GM23338 (cell line): ENCODE measurements at regions not wholly inside any gene's neighbourhood (a gene's known extent, or its start where the extent isn't known, plus 50 kb on each side); places are given as distances from the start of the nearest gene placed in this dataset.

Experiments
- ATAC-seq: fragments of 200-7000 bp; cut with Tn5 transposase; 3 replicates; pipeline ENCODE4 v1.9.1; 2020
- DNase-seq: peaks from one replicate; pipeline ENCODE4 v3.0.0-alpha.2; 2015; ENCODE audit warnings: low spot score
- H2AFZ ChIP-seq: fragments of 200-600 bp; sonication (generic); 2 replicates; pipeline ENCODE4 v1.8.0; 2016; ENCODE audit warnings: antibody characterized with exemption, mild to moderate bottlenecking, moderate library complexity
- H3F3A ChIP-seq: fragments of 200-600 bp; sonication (generic); replicated peaks from 2 replicates; pipeline ENCODE4 v1.8.0; 2017; ENCODE audit warnings: antibody characterized with exemption, mixed run types, low read depth
- H3K27ac ChIP-seq: fragments of 200-600 bp; sonication (generic); 2 replicates; pipeline ENCODE4 v1.6.1; 2016; ENCODE audit warnings: low read depth
- H3K27me3 ChIP-seq: fragments of 200-600 bp; sonication (generic); 2 replicates; pipeline ENCODE4 v1.8.0; 2016; ENCODE audit warnings: mild to moderate bottlenecking, mixed run types, moderate library complexity; ENCODE audit not compliant: insufficient read depth
- H3K36me3 ChIP-seq: fragments of 200-600 bp; sonication (generic); 2 replicates; pipeline ENCODE4 v1.8.0; 2016; ENCODE audit warnings: mild to moderate bottlenecking; ENCODE audit not compliant: insufficient read depth
- H3K4me1 ChIP-seq: fragments of 200-600 bp; sonication (generic); 2 replicates; pipeline ENCODE4 v1.8.0; 2016; ENCODE audit warnings: mild to moderate bottlenecking, moderate library complexity; ENCODE audit not compliant: insufficient read depth
- H3K4me2 ChIP-seq: fragments of 200-600 bp; sonication (generic); 2 replicates; pipeline ENCODE4 v1.7.1; 2017; ENCODE audit warnings: mixed run types
- H3K4me3 ChIP-seq: fragments of 200-600 bp; sonication (generic); 2 replicates; pipeline ENCODE4 v1.6.1; 2016; ENCODE audit warnings: mixed run types
- H3K79me2 ChIP-seq: fragments of 200-600 bp; sonication (generic); replicated peaks from 2 replicates; pipeline ENCODE4 v1.8.0; 2017; ENCODE audit warnings: mild to moderate bottlenecking; ENCODE audit not compliant: insufficient read depth
- H3K9me2 ChIP-seq: fragments of 200-600 bp; sonication (generic); 2 replicates; pipeline ENCODE4 v1.8.0; 2017; ENCODE audit not compliant: insufficient read depth
- H4K20me1 ChIP-seq: fragments of 200-600 bp; sonication (generic); replicated peaks from 2 replicates; pipeline ENCODE4 v1.8.0; 2017; ENCODE audit warnings: mild to moderate bottlenecking; ENCODE audit not compliant: insufficient read depth
- H3K27ac Mint-ChIP-seq: 2 replicates; pipeline ENCODE4 v1.8.0; 2020; ENCODE audit warnings: inconsistent platforms, mild to moderate bottlenecking, moderate library complexity, mixed read lengths
- H3K27me3 Mint-ChIP-seq: 3 replicates; pipeline ENCODE4 v1.8.0; 2022; ENCODE audit warnings: low read depth, mild to moderate bottlenecking, moderate library complexity, mixed read lengths, inconsistent platforms; ENCODE audit not compliant: insufficient read depth, poor library complexity
- H3K36me3 Mint-ChIP-seq: 3 replicates; pipeline ENCODE4 v1.8.0; 2021; ENCODE audit warnings: low read depth, mild to moderate bottlenecking, inconsistent platforms, moderate library complexity, mixed read lengths
- H3K4me1 Mint-ChIP-seq: 3 replicates; pipeline ENCODE4 v1.8.0; 2020; ENCODE audit warnings: mild to moderate bottlenecking, inconsistent platforms, mixed read lengths
- H3K4me3 Mint-ChIP-seq: 3 replicates; pipeline ENCODE4 v1.8.0; 2021; ENCODE audit warnings: moderate library complexity, mild to moderate bottlenecking, inconsistent platforms, mixed read lengths
- H3K9me3 Mint-ChIP-seq: 3 replicates; pipeline ENCODE4 v1.8.0; 2020; ENCODE audit warnings: moderate library complexity, mild to moderate bottlenecking, inconsistent platforms, mixed read lengths
- CREB1 ChIP-seq: fragments of 250-450 bp; sonication (Bioruptor Pico); IDR thresholded peaks from 2 replicates; pipeline ENCODE4 v1.5.0; 2020; ENCODE audit warnings: low read depth, mild to moderate bottlenecking, moderate library complexity
- CTCF ChIP-seq, 2 experiments: fragments of 200-600 bp in 1 of 2; sonication (generic) in 1 of 2; conservative IDR thresholded peaks; 2 replicates each; pipeline versions ENCODE4 v1.5.1 to v1.6.1; 2016 to 2017; ENCODE audit warnings: antibody characterized with exemption in 2 of 2, low read depth in 2 of 2, mild to moderate bottlenecking in 2 of 2, moderate library complexity in 1 of 2
- EZH2 ChIP-seq: fragments of 200-600 bp; sonication (generic); IDR thresholded peaks from one replicate; pipeline ENCODE4 v1.8.0; 2017; ENCODE audit warnings: antibody characterized with exemption, mild to moderate bottlenecking, low read depth; ENCODE audit not compliant: unreplicated experiment
- JUNB ChIP-seq: IDR thresholded peaks from one replicate; pipeline ENCODE4 v1.6.1; 2016; ENCODE audit warnings: antibody characterized with exemption; ENCODE audit not compliant: unreplicated experiment
- NANOG ChIP-seq: IDR thresholded peaks from 2 replicates; pipeline ENCODE4 v1.6.1; 2016; ENCODE audit warnings: antibody characterized with exemption, borderline replicate concordance
- POLR2AphosphoS5 ChIP-seq: IDR thresholded peaks from 2 replicates; pipeline ENCODE4 v1.6.1; 2016; ENCODE audit warnings: antibody characterized with exemption, low read depth
- ZNF114 ChIP-seq: fragments of 250-450 bp; sonication (Bioruptor Pico); IDR thresholded peaks from 2 replicates; pipeline ENCODE4 v1.5.0; 2020; ENCODE audit warnings: mild to moderate bottlenecking, moderate library complexity
- ZNF331 ChIP-seq: fragments of 250-450 bp; sonication (Bioruptor Pico); IDR thresholded peaks from 2 replicates; pipeline ENCODE4 v1.5.0; 2020; ENCODE audit warnings: low read depth, mild to moderate bottlenecking, moderate library complexity
- ZNF462 ChIP-seq: fragments of 250-450 bp; sonication (Bioruptor Pico); IDR thresholded peaks from 2 replicates; pipeline ENCODE4 v1.5.0; 2020; ENCODE audit warnings: mild to moderate bottlenecking, moderate library complexity
- TF ChIP-seq, protein P1 (sequence below): IDR thresholded peaks from 2 replicates; pipeline ENCODE4 v1.6.1; 2016; ENCODE audit warnings: antibody characterized with exemption

- H4K20me1 ChIP-seq = no peaks in the 10 kb centered on the region
- no peaks in the 10 kb centered on the region for H3K79me2 ChIP-seq
- H3K27me3 ChIP-seq = no peaks in the 10 kb centered on the region
- DNase-seq (no peak), ATAC-seq (no peak)
- Mint-ChIP-seq H3K36me3 (no peaks in the 10 kb centered on the region), H3K4me1 (peaks cover 6% of the 10 kb centered on the region), H3K4me3 (no peak overlapping the region), H3K27ac (no peak overlapping the region), H3K9me3 (no peaks in the 10 kb centered on the region), H3K27me3 (peaks cover 2% of the 10 kb centered on the region)
- peaks cover 4% of the 10 kb centered on the region; the same call in 1 of the 2 replicates for H3K4me1 ChIP-seq
- H3F3A ChIP-seq = no peaks in the 10 kb centered on the region
- TF ChIP-seq JUNB = no peak
- no peak overlapping the region for H2AFZ ChIP-seq
- no peaks in the 10 kb centered on the region for H3K36me3 ChIP-seq
- no peak overlapping the region for H3K4me2 ChIP-seq
- H3K4me3 ChIP-seq = no peak overlapping the region
- H3K9me2 ChIP-seq = no peaks in the 10 kb centered on the region
- H3K27ac ChIP-seq = no peak overlapping the region
These were observed 551.7 kb downstream of the MAT2B start for GRCh38 chr5:164057121-164057520.

GRCh38 chr5:164058621-164059020 lies 553.2 kb downstream of the MAT2B start:
- no peak overlapping the region for H3K27ac Mint-ChIP-seq
- H3K9me3 Mint-ChIP-seq = no peaks in the 10 kb centered on the region
- no peaks in the 10 kb centered on the region for H3K36me3 Mint-ChIP-seq
- TF ChIP-seq ZNF331 (CRISPR knock-in tag) = no peak
- no peak for TF ChIP-seq JUNB
- TF ChIP-seq CTCF (conservative IDR thresholded peaks at IDR 0.05; ENCODE audit: low read depth in 2 of 2) = no peak
- no peak for TF ChIP-seq ZNF462 (CRISPR knock-in tag)
- TF ChIP-seq ZNF114 (CRISPR knock-in tag) = no peak
- TF ChIP-seq EZH2 = no peak
- no peak for TF ChIP-seq POLR2AphosphoS5
- no peak for TF ChIP-seq CREB1 (CRISPR knock-in tag)
- TF ChIP-seq, protein P1, sequence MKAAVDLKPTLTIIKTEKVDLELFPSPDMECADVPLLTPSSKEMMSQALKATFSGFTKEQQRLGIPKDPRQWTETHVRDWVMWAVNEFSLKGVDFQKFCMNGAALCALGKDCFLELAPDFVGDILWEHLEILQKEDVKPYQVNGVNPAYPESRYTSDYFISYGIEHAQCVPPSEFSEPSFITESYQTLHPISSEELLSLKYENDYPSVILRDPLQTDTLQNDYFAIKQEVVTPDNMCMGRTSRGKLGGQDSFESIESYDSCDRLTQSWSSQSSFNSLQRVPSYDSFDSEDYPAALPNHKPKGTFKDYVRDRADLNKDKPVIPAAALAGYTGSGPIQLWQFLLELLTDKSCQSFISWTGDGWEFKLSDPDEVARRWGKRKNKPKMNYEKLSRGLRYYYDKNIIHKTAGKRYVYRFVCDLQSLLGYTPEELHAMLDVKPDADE = no peak
- TF ChIP-seq NANOG = no peak

More at GRCh38 chr5:164058621-164059020, 553.2 kb downstream of the MAT2B start:
- 0 out of 2 replicates have a peak, but pooled peaks cover 4% of the 10 kb centered on the region for H3K4me1 ChIP-seq
- no peak overlapping the region for H3K4me3 Mint-ChIP-seq
- no peaks in the 10 kb centered on the region for H4K20me1 ChIP-seq
- H3F3A ChIP-seq = no peaks in the 10 kb centered on the region
- peaks cover 3% of the 10 kb centered on the region; the same call in 1 of the 3 replicates for H3K4me1 Mint-ChIP-seq
- no peak overlapping the region for H3K4me2 ChIP-seq
- no peaks in the 10 kb centered on the region for H3K9me2 ChIP-seq
- H3K27me3 Mint-ChIP-seq = peaks cover 2% of the 10 kb centered on the region
- no peaks in the 10 kb centered on the region for H3K79me2 ChIP-seq
- H2AFZ ChIP-seq = no peak overlapping the region
- DNase-seq = no peak
- no peak for ATAC-seq
- H3K27ac ChIP-seq = no peak overlapping the region
- no peaks in the 10 kb centered on the region for H3K27me3 ChIP-seq
- H3K36me3 ChIP-seq = no peaks in the 10 kb centered on the region
- H3K4me3 ChIP-seq = no peak overlapping the region
